BE2C (cell line): ENCODE measurements at regions not wholly inside any gene's neighbourhood (a gene's known extent, or its start where the extent isn't known, plus 50 kb on each side); places are given as distances from the start of the nearest gene placed in this dataset.

Source experiments
- DNase-seq: peaks from one replicate; pipeline ENCODE4 v3.0.0-alpha.2; 2020
- H3K27me3 ChIP-seq: fragments of 250-450 bp; sonication (Bioruptor Pico); 2 replicates; pipeline ENCODE4 v1.5.1; 2020; ENCODE audit warnings: mild to moderate bottlenecking
- H3K36me3 ChIP-seq: fragments of 250-450 bp; sonication (Bioruptor Pico); 2 replicates; pipeline ENCODE4 v1.5.1; 2020; ENCODE audit warnings: mild to moderate bottlenecking
- H3K4me1 ChIP-seq: fragments of 250-450 bp; sonication (Bioruptor Pico); 2 replicates; pipeline ENCODE4 v1.5.1; 2020
- H3K4me3 ChIP-seq: 2 replicates; pipeline ENCODE4 v1.5.1; 2011; ENCODE audit warnings: low read depth, low read length
- H3K9me3 ChIP-seq: fragments of 250-450 bp; sonication (Bioruptor Pico); 2 replicates; pipeline ENCODE4 v1.5.1; 2020
- CTCF ChIP-seq: IDR thresholded peaks from 2 replicates; pipeline ENCODE4 v1.5.1; 2012; ENCODE audit warnings: mild to moderate bottlenecking, low read depth, low read length

GRCh38 chr2:221197225-221197856 is 374.8 kb downstream of the EPHA4 start:
- no peak for TF ChIP-seq CTCF
- no peak for DNase-seq

GRCh38 chr2:221198309-221198708 is 373.8 kb downstream of the EPHA4 start:
- no peak for DNase-seq
- Histone ChIP-seq H3K27me3 (no peaks in the 10 kb centered on the region), H3K4me3 (no peak overlapping the region), H3K4me1 (no peaks in the 10 kb centered on the region), H3K9me3 (no peaks in the 10 kb centered on the region), H3K36me3 (no peaks in the 10 kb centered on the region)
- TF ChIP-seq CTCF = no peak

More at GRCh38 chr2:221197225-221197856, 374.8 kb downstream of the EPHA4 start:
- no peaks in the 10 kb centered on the region for H3K27me3 ChIP-seq
- H3K4me1 ChIP-seq = no peaks in the 10 kb centered on the region
- no peaks in the 10 kb centered on the region for H3K9me3 ChIP-seq
- H3K4me3 ChIP-seq = no peak overlapping the region
- H3K36me3 ChIP-seq = no peaks in the 10 kb centered on the region

- Histone ChIP-seq H3K4me3 (no peak overlapping the region), H3K9me3 (no peaks in the 10 kb centered on the region), H3K4me1 (no peaks in the 10 kb centered on the region), H3K36me3 (no peaks in the 10 kb centered on the region), H3K27me3 (no peaks in the 10 kb centered on the region)
- no peak for TF ChIP-seq CTCF
- DNase-seq = no peak
Measured at GRCh38 chr2:221200184-221200839, 371.8 kb downstream of the EPHA4 start.

GRCh38 chr2:221202431-221202830 is 369.7 kb downstream of the EPHA4 start:
- H3K4me3 ChIP-seq = no peak overlapping the region
- no peaks in the 10 kb centered on the region for H3K27me3 ChIP-seq
- no peaks in the 10 kb centered on the region for H3K4me1 ChIP-seq
- no peak for TF ChIP-seq CTCF
- H3K36me3 ChIP-seq = no peaks in the 10 kb centered on the region
- DNase-seq = no peak
- no peaks in the 10 kb centered on the region for H3K9me3 ChIP-seq

- Histone ChIP-seq H3K4me3 (no peak overlapping the region), H3K27me3 (no peaks in the 10 kb centered on the region), H3K36me3 (no peaks in the 10 kb centered on the region), H3K4me1 (no peaks in the 10 kb centered on the region), H3K9me3 (no peaks in the 10 kb centered on the region)
- TF ChIP-seq CTCF = no peak
- DNase-seq = no peak
Measured at GRCh38 chr2:221203125-221203524, 369.0 kb downstream of the EPHA4 start.

- Histone ChIP-seq H3K36me3 (no peaks in the 10 kb centered on the region), H3K4me1 (no peaks in the 10 kb centered on the region), H3K9me3 (no peaks in the 10 kb centered on the region), H3K27me3 (no peaks in the 10 kb centered on the region), H3K4me3 (no peak overlapping the region)
- no peak for DNase-seq
- TF ChIP-seq CTCF = no peak
Measured at GRCh38 chr2:221203856-221204255, 368.2 kb downstream of the EPHA4 start.
